HEK293T (cell line): ENCODE measurements at regions not wholly inside any gene's neighbourhood (a gene's known extent, or its start where the extent isn't known, plus 50 kb on each side); places are given as distances from the start of the nearest gene placed in this dataset.

Experiments
- CTCF ChIA-PET: fragments of 350-600 bp; formaldehyde crosslinking; extraction: SDS; loops from one replicate; lab custom pipeline; 2021; ENCODE audit warnings: antibody characterized with exemption, inconsistent platforms; lab: Yijun Ruan, JAX
- POLR2A ChIA-PET: fragments of 350-600 bp; formaldehyde crosslinking; extraction: SDS; loops from one replicate; lab custom pipeline; 2020; ENCODE audit warnings: antibody characterized with exemption, inconsistent platforms; lab: Yijun Ruan, JAX
- DNase-seq: peaks from one replicate; pipeline ENCODE4 v3.0.0; 2012; ENCODE audit warnings: mixed read lengths; ENCODE audit errors: extremely low spot score
- ARNT ChIP-seq: fragments of 450-650 bp; IDR thresholded peaks from 2 replicates; pipeline ENCODE4 v1.6.1; 2017; ENCODE audit warnings: mild to moderate bottlenecking
- BHLHE40 ChIP-seq: fragments of 450-650 bp; IDR thresholded peaks from 2 replicates; pipeline ENCODE4 v1.6.1; 2016; ENCODE audit warnings: mild to moderate bottlenecking, moderate library complexity, borderline replicate concordance
- CTBP1 ChIP-seq: fragments of 450-650 bp; IDR thresholded peaks from 2 replicates; pipeline ENCODE4 v1.6.1; 2016; ENCODE audit warnings: borderline replicate concordance
- ELF4 ChIP-seq: fragments of 450-650 bp; IDR thresholded peaks from 2 replicates; pipeline ENCODE4 v1.6.1; 2017; ENCODE audit warnings: antibody characterized with exemption
- FOXA1 ChIP-seq: fragments of 450-650 bp; IDR thresholded peaks from 2 replicates; pipeline ENCODE4 v1.6.1; 2016; ENCODE audit warnings: mild to moderate bottlenecking
- FOXK2 ChIP-seq: fragments of 450-650 bp; IDR thresholded peaks from 2 replicates; pipeline ENCODE4 v1.6.1; 2016; ENCODE audit warnings: mild to moderate bottlenecking
- FOXM1 ChIP-seq: fragments of 450-650 bp; IDR thresholded peaks from 2 replicates; pipeline ENCODE4 v1.6.1; 2017; ENCODE audit warnings: mild to moderate bottlenecking, borderline replicate concordance
- HDGF ChIP-seq: fragments of 450-650 bp; IDR thresholded peaks from 2 replicates; pipeline ENCODE4 v1.6.1; 2017; ENCODE audit warnings: antibody characterized with exemption, borderline replicate concordance
- L3MBTL2 ChIP-seq: fragments of 450-650 bp; conservative IDR thresholded peaks from 2 replicates; pipeline ENCODE4 v1.6.1; 2016; ENCODE audit warnings: mild to moderate bottlenecking
- LEF1 ChIP-seq: fragments of 450-650 bp; IDR thresholded peaks from 2 replicates; pipeline ENCODE4 v1.6.1; 2017; ENCODE audit warnings: mild to moderate bottlenecking, borderline replicate concordance
- NFRKB ChIP-seq: fragments of 450-650 bp; IDR thresholded peaks from 2 replicates; pipeline ENCODE4 v1.6.1; 2016; ENCODE audit warnings: mild to moderate bottlenecking, moderate library complexity
- SP1 ChIP-seq: fragments of 450-650 bp; IDR thresholded peaks from 2 replicates; pipeline ENCODE4 v1.6.1; 2017
- SUZ12 ChIP-seq: fragments of 450-650 bp; IDR thresholded peaks from 2 replicates; pipeline ENCODE4 v1.6.1; 2016; ENCODE audit warnings: mild to moderate bottlenecking
- TARDBP ChIP-seq: fragments of 450-650 bp; IDR thresholded peaks from 2 replicates; pipeline ENCODE4 v1.6.1; 2016
- ZNF384 ChIP-seq: fragments of 450-650 bp; IDR thresholded peaks from 2 replicates; pipeline ENCODE4 v1.6.1; 2016
- TF ChIP-seq, protein P1 (sequence below): fragments of 450-650 bp; IDR thresholded peaks from 2 replicates; pipeline ENCODE4 v1.6.1; 2016

GRCh38 chr5:159415301-159415937 is 85.1 kb upstream of the IL12B start:
- CTCF ChIA-PET, result no interaction called here
- DNase-seq, result no peak
- TF ChIP-seq FOXK2 (no peak), ELF4 (no peak), TARDBP (no peak), FOXA1 (no peak), CTBP1 (no peak), SP1 (no peak), NFRKB (no peak), LEF1 (no peak), SUZ12 (no peak), ARNT (no peak), HDGF (no peak), BHLHE40 (no peak), L3MBTL2 (no peak), ZNF384 (no peak), FOXM1 (no peak)
- TF ChIP-seq, protein P1, sequence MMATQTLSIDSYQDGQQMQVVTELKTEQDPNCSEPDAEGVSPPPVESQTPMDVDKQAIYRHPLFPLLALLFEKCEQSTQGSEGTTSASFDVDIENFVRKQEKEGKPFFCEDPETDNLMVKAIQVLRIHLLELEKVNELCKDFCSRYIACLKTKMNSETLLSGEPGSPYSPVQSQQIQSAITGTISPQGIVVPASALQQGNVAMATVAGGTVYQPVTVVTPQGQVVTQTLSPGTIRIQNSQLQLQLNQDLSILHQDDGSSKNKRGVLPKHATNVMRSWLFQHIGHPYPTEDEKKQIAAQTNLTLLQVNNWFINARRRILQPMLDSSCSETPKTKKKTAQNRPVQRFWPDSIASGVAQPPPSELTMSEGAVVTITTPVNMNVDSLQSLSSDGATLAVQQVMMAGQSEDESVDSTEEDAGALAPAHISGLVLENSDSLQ, result no peak
- POLR2A ChIA-PET, result no interaction called here

DNA sequence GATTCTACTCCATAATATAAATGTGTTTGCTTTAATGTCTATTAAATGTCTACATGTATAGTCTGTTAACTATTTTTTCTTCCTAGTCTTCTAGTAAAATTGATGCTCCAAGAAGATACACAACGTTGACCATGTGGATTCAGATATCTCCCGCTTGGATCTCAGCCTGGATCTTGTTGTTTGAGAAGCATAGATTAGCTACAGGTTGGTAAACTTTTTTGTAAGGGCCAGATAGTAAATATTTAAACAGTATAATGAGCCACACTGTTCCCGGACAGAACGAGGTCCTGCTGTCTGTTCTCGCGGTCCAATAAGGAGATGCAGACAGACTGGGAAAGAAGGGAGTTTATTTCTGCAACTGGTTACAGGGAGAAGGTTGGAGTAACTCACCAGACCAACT is 86.2 kb upstream of the IL12B start:
- CTCF ChIA-PET, result no interaction called here
- no peak for DNase-seq
- TF ChIP-seq CTBP1, result no peak
- no peak for TF ChIP-seq NFRKB
- TF ChIP-seq HDGF, result no peak
- no peak for TF ChIP-seq SP1
- TF ChIP-seq LEF1, result no peak
- no peak for TF ChIP-seq FOXK2
- POLR2A ChIA-PET, result no interaction called here

- no peak for DNase-seq
- ChIA-PET POLR2A (no interaction called here), CTCF (no interaction called here)
- TF ChIP-seq SP1 (no peak), SUZ12 (no peak), HDGF (no peak), LEF1 (no peak), FOXA1 (no peak), CTBP1 (no peak), FOXM1 (no peak), TARDBP (no peak)
Measured at GRCh38 chr5:159417170-159417569, 86.9 kb upstream of the IL12B start.

DNA sequence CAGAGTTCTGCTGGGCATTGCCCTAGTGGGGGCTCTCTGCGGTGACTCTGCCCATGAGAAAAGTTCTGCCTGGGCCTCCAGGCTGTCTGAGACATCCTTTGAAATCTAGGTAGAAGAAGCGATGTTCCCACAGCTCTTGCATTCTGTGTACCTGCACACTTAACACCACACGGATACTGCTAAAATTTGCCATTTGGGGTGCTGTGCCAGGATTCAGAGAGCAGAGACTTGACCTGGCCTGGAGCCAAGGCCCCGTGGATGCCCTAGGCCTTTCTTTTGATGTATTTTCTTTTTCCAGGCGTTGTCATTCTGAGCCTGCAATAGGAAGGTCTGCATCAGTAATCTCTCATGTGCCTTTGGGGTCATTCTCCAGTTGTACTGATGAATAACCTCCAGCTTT is 89.3 kb upstream of the IL12B start:
- no peak for TF ChIP-seq BHLHE40
- TF ChIP-seq NFRKB, result no peak
- no peak for TF ChIP-seq TARDBP
- TF ChIP-seq CTBP1, result no peak
- TF ChIP-seq ELF4, result no peak
- no peak for TF ChIP-seq HDGF
- TF ChIP-seq SUZ12, result no peak
- no peak for TF ChIP-seq L3MBTL2
- TF ChIP-seq FOXA1, result no peak
- TF ChIP-seq ARNT, result no peak
- no peak for TF ChIP-seq ZNF384
- ChIA-PET CTCF (interaction anchor here (0.6 kb wide), 1 partner anchor 20 kb away, joined by 3 read pairs; no protein-coding TSS in a partner anchor), POLR2A (no interaction called here)
- DNase-seq, result no peak

DNA sequence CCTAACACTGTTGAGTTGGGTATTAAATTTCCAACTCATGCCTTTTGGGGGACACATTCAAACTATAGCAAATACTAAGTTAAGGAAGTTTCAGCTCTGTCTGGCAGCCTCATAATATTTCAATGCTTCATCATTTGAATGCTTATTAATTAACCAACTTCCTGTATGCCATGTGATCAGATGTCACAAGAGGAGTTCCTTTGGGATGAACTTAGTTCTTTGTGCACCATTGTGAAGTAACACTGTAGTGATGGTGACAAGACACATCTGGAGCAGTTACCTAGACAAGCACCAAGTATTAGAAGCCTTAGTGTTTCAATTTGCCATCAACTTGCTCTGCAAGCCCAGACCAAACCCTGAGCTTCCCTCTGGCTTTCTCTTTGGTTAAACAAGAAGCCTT is 90.7 kb upstream of the IL12B start:
- DNase-seq, result no peak
- ChIA-PET CTCF (no interaction called here), POLR2A (no interaction called here)
- no peak for TF ChIP-seq HDGF
- TF ChIP-seq ARNT, result no peak
- no peak for TF ChIP-seq FOXM1
- TF ChIP-seq FOXA1, result no peak
- TF ChIP-seq, protein P1, result no peak
- TF ChIP-seq FOXK2, result no peak

- DNase-seq, result no peak
- TF ChIP-seq FOXM1 (no peak), FOXA1 (no peak), LEF1 (no peak), CTBP1 (no peak), TARDBP (no peak), ELF4 (no peak), NFRKB (no peak), ARNT (no peak), BHLHE40 (no peak), HDGF (no peak), L3MBTL2 (no peak), FOXK2 (no peak), SUZ12 (no peak), ZNF384 (no peak)
- TF ChIP-seq, protein P1, result no peak
- ChIA-PET POLR2A (no interaction called here), CTCF (no interaction called here)
Measured at GRCh38 chr5:159422361-159422760, 92.1 kb upstream of the IL12B start.
